Endothelial cell of umbilical vein (primary cell): ENCODE measurements at regions not wholly inside any gene's neighbourhood (a gene's known extent, or its start where the extent isn't known, plus 50 kb on each side); places are given as distances from the start of the nearest gene placed in this dataset.
"Not testable (repeated sequence)": the region's sequence is repeated elsewhere in the genome, so short reads cannot be mapped to it uniquely, and the experiment has no call there.

ENCODE experiments used
- BruUV-seq: library from RNA; stranded (reverse); fragments of 400-500 nt; replicated peaks from 2 replicates; lab custom pipeline; 2021; lab: Mats Ljungman, UMichigan
- CTCF ChIA-PET: fragments of 300-600, 350-600 bp; sonication (Branson Sonifier 250); formaldehyde crosslinking; loops from one replicate; lab custom pipeline; 2021; ENCODE audit warnings: antibody characterized with exemption, inconsistent platforms; lab: Charles Lee
- POLR2A ChIA-PET: fragments of 300-600, 350-600 bp; sonication (Branson Sonifier 250); formaldehyde crosslinking; loops from one replicate; lab custom pipeline; 2021; ENCODE audit warnings: antibody characterized with exemption, inconsistent platforms; lab: Charles Lee
- DNase-seq: peaks from one replicate; pipeline ENCODE4 v3.0.0-alpha.2; 2011; ENCODE audit warnings: low read depth, low spot score
- FAIRE-seq: peaks from 2 replicates; lab custom pipeline; 2011; peaks lifted over from hg19 to GRCh38; lab: Jason Lieb, UNC
- H2AFZ ChIP-seq: 2 replicates; pipeline ENCODE4 v1.6.0; 2012; ENCODE audit warnings: low read depth, low read length, control low read depth, inconsistent platforms
- H3K27ac ChIP-seq: 2 replicates; pipeline ENCODE4 v1.5.1; 2011; ENCODE audit warnings: low read depth, mild to moderate bottlenecking, control low read depth, low read length, moderate library complexity; ENCODE audit not compliant: insufficient read depth
- H3K27me3 ChIP-seq, 2 experiments: 2 replicates each; pipeline versions ENCODE4 v1.6.0 to v1.6.1; 2011; ENCODE audit warnings: low read length in 2 of 2, mixed read lengths in 1 of 2; ENCODE audit not compliant: control insufficient read depth in 2 of 2, insufficient read depth in 2 of 2
- H3K36me3 ChIP-seq, 2 experiments: 2 replicates in 1 of 2; 3 replicates in 1 of 2; pipeline ENCODE4 v1.5.1; 2011; ENCODE audit warnings: low read length in 2 of 2, mild to moderate bottlenecking in 1 of 2, moderate library complexity in 1 of 2; ENCODE audit not compliant: control insufficient read depth in 2 of 2, insufficient read depth in 2 of 2; ENCODE audit errors: extremely low read depth in 1 of 2
- H3K4me1 ChIP-seq: 3 replicates; pipeline ENCODE4 v1.5.1; 2011; ENCODE audit warnings: mild to moderate bottlenecking, low read length; ENCODE audit not compliant: control insufficient read depth, insufficient read depth; ENCODE audit errors: extremely low read depth
- H3K4me2 ChIP-seq: 2 replicates; pipeline ENCODE4 v1.6.1; 2011; ENCODE audit warnings: low read length, control low read depth, mixed read lengths; ENCODE audit not compliant: insufficient read depth
- H3K4me3 ChIP-seq, 3 experiments: fragments of 200-600 bp in 1 of 3; sonication (generic), shearing (Covaris generic) in 1 of 3; replicated peaks in 1 of 3; 2 replicates each; pipeline ENCODE4 v1.5.1; 2011 to 2016; ENCODE audit warnings: control low read depth in 3 of 3, low read length in 3 of 3, mild to moderate bottlenecking in 2 of 3, inconsistent platforms in 1 of 3, low read depth in 1 of 3, moderate library complexity in 1 of 3; ENCODE audit not compliant: insufficient read depth in 1 of 3
- H3K79me2 ChIP-seq: 2 replicates; pipeline ENCODE4 v1.6.0; 2012; ENCODE audit warnings: low read length, inconsistent platforms; ENCODE audit not compliant: control insufficient read depth, insufficient read depth
- H3K9ac ChIP-seq: replicated peaks from 2 replicates; pipeline ENCODE3; 2011; ENCODE audit warnings: low read length, control low read depth; ENCODE audit not compliant: insufficient read depth; ENCODE audit errors: extremely low read depth
- H3K9me1 ChIP-seq: replicated peaks from 3 replicates; pipeline ENCODE4 v1.6.0; 2011; ENCODE audit warnings: mild to moderate bottlenecking, low read length; ENCODE audit not compliant: control insufficient read depth, insufficient read depth; ENCODE audit errors: extremely low read depth
- H3K9me3 ChIP-seq: replicated peaks from 2 replicates; pipeline ENCODE4 v1.5.1; 2012; ENCODE audit warnings: low read length, inconsistent platforms; ENCODE audit not compliant: control insufficient read depth, insufficient read depth
- H4K20me1 ChIP-seq: replicated peaks from 2 replicates; pipeline ENCODE3; 2011; ENCODE audit warnings: mild to moderate bottlenecking, low read length; ENCODE audit not compliant: control insufficient read depth, insufficient read depth; ENCODE audit errors: extremely low read depth
- dilution Hi-C: fragments of 300-500 bp; cut with MboI; formaldehyde crosslinking; loops from one replicate; pipeline ENCODE4 v1.15.0; 2019; ENCODE audit warnings: low sequenced_read_pairs; ENCODE audit not compliant: extremely low pct_ligation_motif_present
- intact Hi-C: fragments of 100-400 bp; cut with micrococcal nuclease; formaldehyde crosslinking; loops from one replicate; pipeline ENCODE4 v1.10.0; 2022

GRCh38 chr9:66720845-66721244 lies 179.7 kb upstream of the ZNF658 start:
- intact Hi-C loops, H3K9me3 ChIP-seq, H3K4me1 ChIP-seq, H3K36me3 ChIP-seq, H2AFZ ChIP-seq, H3K4me3 ChIP-seq, POLR2A ChIA-PET, dilution Hi-C loops, H3K27me3 ChIP-seq, H4K20me1 ChIP-seq, H3K4me2 ChIP-seq, H3K9me1 ChIP-seq, H3K9ac ChIP-seq, FAIRE-seq, H3K79me2 ChIP-seq, CTCF ChIA-PET, H3K27ac ChIP-seq, DNase-seq, BruUV-seq: not testable (repeated sequence)

GRCh38 chr9:66727540-66727939 lies 173.0 kb upstream of the ZNF658 start:
- H3K4me1 ChIP-seq, dilution Hi-C loops, H3K27me3 ChIP-seq, H3K4me2 ChIP-seq, H3K79me2 ChIP-seq, intact Hi-C loops, H3K9me3 ChIP-seq, H3K9me1 ChIP-seq, FAIRE-seq, H4K20me1 ChIP-seq, DNase-seq, BruUV-seq, POLR2A ChIA-PET, H3K36me3 ChIP-seq, CTCF ChIA-PET, H3K9ac ChIP-seq, H2AFZ ChIP-seq, H3K27ac ChIP-seq, H3K4me3 ChIP-seq: not testable (repeated sequence)

DNA sequence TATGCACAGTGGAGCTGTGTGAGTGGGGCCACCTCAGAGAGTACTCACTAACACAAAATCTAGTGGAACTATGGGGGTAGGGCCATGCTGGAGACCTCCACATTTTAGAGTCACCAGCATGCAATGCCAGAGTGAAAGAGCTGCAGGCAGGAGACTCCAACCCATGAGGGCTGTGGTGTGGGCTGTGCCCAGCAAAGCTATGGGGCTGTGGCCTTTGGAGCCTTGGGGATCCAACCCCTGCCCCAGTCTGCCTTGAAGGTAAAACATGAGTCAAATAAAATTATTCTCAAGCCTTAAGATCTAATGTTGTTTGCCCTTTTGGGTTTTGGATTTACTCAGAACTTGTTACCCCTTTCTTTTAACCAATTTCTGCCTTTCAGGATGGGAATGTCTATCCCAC lies 163.8 kb upstream of the ZNF658 start:
- H3K27me3 ChIP-seq, POLR2A ChIA-PET, H3K9me3 ChIP-seq, H3K4me3 ChIP-seq, H3K27ac ChIP-seq, H4K20me1 ChIP-seq, CTCF ChIA-PET, H3K9me1 ChIP-seq, FAIRE-seq, H3K36me3 ChIP-seq, DNase-seq, H3K4me1 ChIP-seq, H3K4me2 ChIP-seq, H3K9ac ChIP-seq, dilution Hi-C loops, H2AFZ ChIP-seq, intact Hi-C loops, H3K79me2 ChIP-seq, BruUV-seq: not testable (repeated sequence)

DNA sequence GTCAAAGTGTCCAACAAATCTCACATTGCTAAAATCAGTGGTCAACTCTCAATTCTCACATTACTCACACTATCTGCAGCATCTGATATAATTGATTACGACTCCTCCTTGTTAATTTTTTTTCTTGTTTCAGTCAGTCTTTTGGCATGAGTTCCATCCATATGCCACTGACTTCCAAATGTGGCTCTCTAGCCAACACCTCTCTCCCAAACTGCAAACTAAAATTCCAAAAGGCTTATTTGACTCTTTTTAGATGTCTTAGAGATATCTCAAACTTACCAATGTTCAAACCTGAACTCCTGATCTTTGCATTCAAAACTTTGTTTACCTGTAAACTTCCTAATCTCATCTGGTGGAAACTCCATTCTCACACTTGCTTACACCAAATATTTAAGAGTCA lies 162.1 kb upstream of the ZNF658 start:
- DNase-seq, intact Hi-C loops, H3K4me2 ChIP-seq, CTCF ChIA-PET, H3K9ac ChIP-seq, FAIRE-seq, H3K9me3 ChIP-seq, H3K36me3 ChIP-seq, H3K4me1 ChIP-seq, H2AFZ ChIP-seq, H4K20me1 ChIP-seq, H3K79me2 ChIP-seq, dilution Hi-C loops, H3K9me1 ChIP-seq, H3K4me3 ChIP-seq, POLR2A ChIA-PET, H3K27me3 ChIP-seq, H3K27ac ChIP-seq, BruUV-seq: not testable (repeated sequence)
